Ovary (tissue), 7 donors: ENCODE measurements at regions not wholly inside any gene's neighbourhood (a gene's known extent, or its start where the extent isn't known, plus 50 kb on each side); places are given as distances from the start of the nearest gene placed in this dataset.
"Not testable (repeated sequence)": the region's sequence is repeated elsewhere in the genome, so short reads cannot be mapped to it uniquely, and the experiment has no call there.

Experiments
- DNase-seq, 5 donors: peaks; one replicate each; pipeline ENCODE4 v3.0.0-alpha.2; 2019 to 2020
- H3K27ac ChIP-seq, 2 donors: fragments of 200-600 bp; one replicate each; pipeline versions ENCODE4 v1.5.1 to v1.8.0; 2019 to 2022
- H3K27me3 ChIP-seq: fragments of 200-600 bp; one replicate; pipeline ENCODE4 v1.8.0; 2022
- H3K36me3 ChIP-seq: fragments of 200-600 bp; sonication (generic); one replicate; pipeline ENCODE4 v1.5.1; 2019
- H3K4me1 ChIP-seq: one replicate; pipeline ENCODE4 v1.8.1; 2013; ENCODE audit warnings: mild to moderate bottlenecking, moderate library complexity; ENCODE audit not compliant: insufficient read depth
- H3K4me3 ChIP-seq: fragments of 200-600 bp; sonication (generic); one replicate; pipeline ENCODE4 v1.5.1; 2017
- H3K9me3 ChIP-seq, 2 donors: fragments of 200-600 bp in 1 of 2; sonication (generic) in 1 of 2; one replicate each; pipeline versions ENCODE4 v1.5.1 to v1.8.1; 2013 to 2019; ENCODE audit warnings: mild to moderate bottlenecking in 1 of 2, moderate library complexity in 1 of 2
- EP300 ChIP-seq: sonication (generic); formaldehyde crosslinking; IDR thresholded peaks from one replicate; pipeline ENCODE4 v1.6.1; 2017; ENCODE audit warnings: antibody characterized with exemption
- POLR2A ChIP-seq: fragments of 450-650 bp; IDR thresholded peaks from one replicate; pipeline ENCODE4 v1.6.1; 2017; ENCODE audit warnings: antibody characterized with exemption, mild to moderate bottlenecking, moderate library complexity
- WGBS, 3 donors: extraction: QIAGEN DNeasy Blood & Tissue Kit in 1 of 3; methylation state at CpG; one replicate each; pipeline versions ENCODE4 v1.1.5 to v1.1.7; 2013 to 2017; 5-methylcytosine and 5-hydroxymethylcytosine counted together
- intact Hi-C, 4 donors: fragments of 100-400 bp; cut with DNase I; formaldehyde crosslinking; loops; one replicate each; pipeline versions ENCODE4 v1.11.0 to v1.15.1; 2022 to 2023
- TF ChIP-seq, protein P1 (sequence below), 3 donors: fragments of 450-650 bp in 2 of 3; fragments of 200-600 bp in 1 of 3; IDR thresholded peaks; one replicate each; pipeline versions ENCODE4 v1.5.1 to v1.8.0; 2016 to 2022; ENCODE audit warnings: antibody characterized with exemption in 3 of 3, mild to moderate bottlenecking in 1 of 3
- donor health status: DM: no; HTN: no; CAD: no; lungs with moderate emphysema.
- donor health status: DM: no; HTN: no; CAD: no.
- donor health status: Bipolar disorder and iron deficiency.
- donor health status: DM: no; HTN: no; CAD: no.
- donor health status: DM: yes; HTN: yes; CAD: no.

DNA sequence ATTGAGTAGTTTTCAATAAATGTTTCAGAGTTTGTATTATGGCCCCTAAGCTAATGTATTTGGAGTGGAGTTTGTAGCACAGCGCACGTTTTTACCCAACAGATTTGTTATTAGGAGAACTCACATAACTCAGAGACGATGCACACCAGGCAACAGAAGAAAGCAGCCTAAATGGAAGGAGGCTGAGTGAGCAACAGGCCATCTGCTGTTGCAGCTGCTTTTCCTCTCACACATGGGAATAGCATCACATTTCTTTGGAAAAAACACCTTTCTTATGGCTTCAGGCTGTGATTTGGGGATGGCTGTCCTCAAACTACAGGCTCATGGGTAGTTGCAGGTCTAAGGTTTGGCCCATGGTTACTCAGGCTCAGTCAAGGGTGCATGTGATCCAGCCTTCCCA, 469.3 kb upstream of the MCTP2 start:
- Histone ChIP-seq H3K27ac (no peak overlapping the region), H3K9me3 (no peaks in the 10 kb centered on the region), H3K4me1 (peaks cover 2% of the 10 kb centered on the region), H3K27me3 (no peaks in the 10 kb centered on the region), H3K36me3 (no peaks in the 10 kb centered on the region), H3K4me3 (no peak overlapping the region)
- no peak for DNase-seq
- intact Hi-C loops: no loop called here
- TF ChIP-seq, protein P1, sequence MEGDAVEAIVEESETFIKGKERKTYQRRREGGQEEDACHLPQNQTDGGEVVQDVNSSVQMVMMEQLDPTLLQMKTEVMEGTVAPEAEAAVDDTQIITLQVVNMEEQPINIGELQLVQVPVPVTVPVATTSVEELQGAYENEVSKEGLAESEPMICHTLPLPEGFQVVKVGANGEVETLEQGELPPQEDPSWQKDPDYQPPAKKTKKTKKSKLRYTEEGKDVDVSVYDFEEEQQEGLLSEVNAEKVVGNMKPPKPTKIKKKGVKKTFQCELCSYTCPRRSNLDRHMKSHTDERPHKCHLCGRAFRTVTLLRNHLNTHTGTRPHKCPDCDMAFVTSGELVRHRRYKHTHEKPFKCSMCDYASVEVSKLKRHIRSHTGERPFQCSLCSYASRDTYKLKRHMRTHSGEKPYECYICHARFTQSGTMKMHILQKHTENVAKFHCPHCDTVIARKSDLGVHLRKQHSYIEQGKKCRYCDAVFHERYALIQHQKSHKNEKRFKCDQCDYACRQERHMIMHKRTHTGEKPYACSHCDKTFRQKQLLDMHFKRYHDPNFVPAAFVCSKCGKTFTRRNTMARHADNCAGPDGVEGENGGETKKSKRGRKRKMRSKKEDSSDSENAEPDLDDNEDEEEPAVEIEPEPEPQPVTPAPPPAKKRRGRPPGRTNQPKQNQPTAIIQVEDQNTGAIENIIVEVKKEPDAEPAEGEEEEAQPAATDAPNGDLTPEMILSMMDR (IDR thresholded peaks at IDR 0.05): no peak
- TF ChIP-seq EP300 (no peak), POLR2A (no peak)
- 74 to 93% (median 91%) methylated on average over 3 of the region's 3 CpGs for WGBS, 3 donors

GRCh38 chr15:93759629-93760028, 471.7 kb upstream of the MCTP2 start:
- intact Hi-C loops: no loop called here
- WGBS, 3 donors: 75 to 81% (median 78%) methylated on average over 3 of the region's 3 CpGs

GRCh38 chr15:93758824-93759223, 472.5 kb upstream of the MCTP2 start:
- Histone ChIP-seq H3K27me3 (no peaks in the 10 kb centered on the region), H3K36me3 (no peaks in the 10 kb centered on the region), H3K4me3 (no peak overlapping the region), H3K9me3 (no peaks in the 10 kb centered on the region), H3K4me1 (no peaks in the 10 kb centered on the region), H3K27ac (no peak overlapping the region)
- intact Hi-C loops: no loop called here
- DNase-seq: no peak
- TF ChIP-seq, protein P1 (IDR thresholded peaks at IDR 0.05): no peak
- TF ChIP-seq EP300 (no peak), POLR2A (no peak)
- WGBS, 3 donors: 78 to 83% (median 79%) methylated on average over 2 of the region's 2 CpGs

More at GRCh38 chr15:93759629-93760028, 471.7 kb upstream of the MCTP2 start:
- no peaks in the 10 kb centered on the region for H3K27me3 ChIP-seq
- DNase-seq: no peak
- H3K9me3 ChIP-seq: no peaks in the 10 kb centered on the region
- TF ChIP-seq, protein P1 (IDR thresholded peaks at IDR 0.05): no peak
- TF ChIP-seq EP300 (no peak), POLR2A (no peak)
- no peak overlapping the region for H3K4me3 ChIP-seq
- H3K4me1 ChIP-seq: peaks cover 2% of the 10 kb centered on the region
- no peaks in the 10 kb centered on the region for H3K36me3 ChIP-seq
- no peak overlapping the region for H3K27ac ChIP-seq

GRCh38 chr15:93748710-93749109, 482.7 kb upstream of the MCTP2 start:
- H3K9me3 ChIP-seq: no peaks in the 10 kb centered on the region
- no peak for TF ChIP-seq EP300
- TF ChIP-seq, protein P1 (IDR thresholded peaks at IDR 0.05): no peak
- no peak for TF ChIP-seq POLR2A
- no peak overlapping the region for H3K27ac ChIP-seq
- H3K4me3 ChIP-seq: no peak overlapping the region
- H3K36me3 ChIP-seq: no peaks in the 10 kb centered on the region
- DNase-seq: no peak
- no peaks in the 10 kb centered on the region for H3K27me3 ChIP-seq
- no peaks in the 10 kb centered on the region for H3K4me1 ChIP-seq
- intact Hi-C loops: no loop called here

DNA sequence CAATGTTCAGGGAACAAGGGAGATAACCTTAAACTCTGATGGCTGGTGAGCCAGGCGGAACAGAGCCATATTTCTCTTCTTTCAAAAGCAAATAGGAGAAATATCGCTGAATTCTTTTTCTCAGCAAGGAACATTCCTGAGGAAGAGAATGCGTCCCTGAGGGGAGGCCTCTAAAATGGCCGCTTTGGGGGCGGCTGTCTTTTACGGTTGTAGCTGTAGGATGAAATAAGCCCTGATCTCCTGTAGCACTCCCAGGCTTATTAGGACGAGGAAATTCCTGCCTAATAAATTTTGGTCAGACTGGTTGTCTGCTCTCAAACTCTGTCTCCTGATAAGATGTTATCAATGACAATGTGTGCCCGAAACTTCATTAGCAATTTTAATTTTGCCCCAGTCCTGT, 496.4 kb upstream of the MCTP2 start:
- H3K36me3 ChIP-seq, DNase-seq, intact Hi-C loops, H3K4me1 ChIP-seq, H3K4me3 ChIP-seq, H3K9me3 ChIP-seq, H3K27me3 ChIP-seq, H3K27ac ChIP-seq: not testable (repeated sequence)
- 93 to 94% (median 94%) methylated on average over 8 of the region's 8 CpGs for WGBS, 3 donors
